HCT116 (cell line): ENCODE measurements at regions not wholly inside any gene's neighbourhood (a gene's known extent, or its start where the extent isn't known, plus 50 kb on each side); places are given as distances from the start of the nearest gene placed in this dataset.

Source experiments
- ATAC-seq: fragments of 200-7000 bp; cut with Tn5 transposase; 2 replicates; pipeline ENCODE4 v1.9.1; 2020; ENCODE audit warnings: mild to moderate bottlenecking, moderate library complexity
- BruUV-seq: library from RNA; stranded (reverse); fragments of 400-500 nt; replicated peaks from 2 replicates; lab custom pipeline; 2021; lab: Mats Ljungman, UMichigan
- CTCF ChIA-PET: fragments of 300-600 bp; sonication (Branson Sonifier 250); formaldehyde crosslinking; loops from one replicate; lab custom pipeline; 2021; ENCODE audit warnings: antibody characterized with exemption; lab: Charles Lee
- POLR2A ChIA-PET: fragments of 300-600, 350-600 bp; sonication (Branson Sonifier 250); formaldehyde crosslinking; loops from one replicate; lab custom pipeline; 2021; ENCODE audit warnings: antibody characterized with exemption; lab: Charles Lee
- RAD21 ChIA-PET, 2 experiments: fragments of 300-600 bp; sonication (Branson Sonifier 250); formaldehyde crosslinking; loops; one replicate each; lab custom pipeline; 2023; ENCODE audit warnings: low total read pairs in 2 of 2; ENCODE audit not compliant: uncharacterized antibody in 2 of 2, unreplicated experiment in 2 of 2, low non-redundant PET in 1 of 2; lab: Charles Lee
- DNase-seq: peaks from one replicate; pipeline ENCODE4 v3.0.0-alpha.2; 2010; ENCODE audit warnings: low read depth, low spot score
- H2AFZ ChIP-seq: fragments of 200-600 bp; shearing (Covaris generic), sonication (generic); 2 replicates; pipeline ENCODE4 v1.6.1; 2017; ENCODE audit warnings: low read depth, mixed run types, mixed read lengths, antibody characterized with exemption, low read length; ENCODE audit not compliant: poor library complexity, severe bottlenecking
- H3K27ac ChIP-seq: 2 replicates; pipeline ENCODE4 v1.5.1; 2012; ENCODE audit warnings: low read depth, low read length
- H3K27me3 ChIP-seq: fragments of 200-600 bp; sonication (generic); 2 replicates; pipeline ENCODE4 v1.6.1; 2016; ENCODE audit warnings: mixed run types, low read length, mixed read lengths; ENCODE audit not compliant: insufficient read depth
- H3K36me3 ChIP-seq, 2 experiments: fragments of 200-500 bp in 1 of 2; fragments of 200-600 bp in 1 of 2; sonication (Bioruptor generic) in 1 of 2; sonication (generic) in 1 of 2; 2 replicates each; pipeline versions ENCODE4 v1.5.1 to v1.6.1; 2014 to 2016; ENCODE audit warnings: low read length in 2 of 2, inconsistent platforms in 1 of 2, mixed read lengths in 1 of 2, mixed run types in 1 of 2; ENCODE audit not compliant: insufficient read depth in 2 of 2, control insufficient read depth in 1 of 2
- H3K4me1 ChIP-seq, 2 experiments: fragments of 200-600 bp in 1 of 2; sonication (generic) in 1 of 2; 2 replicates each; pipeline versions ENCODE4 v1.5.1 to v1.6.1; 2012 to 2017; ENCODE audit warnings: low read length in 2 of 2, inconsistent platforms in 1 of 2, mild to moderate bottlenecking in 1 of 2, mixed read lengths in 1 of 2, mixed run types in 1 of 2, moderate library complexity in 1 of 2; ENCODE audit not compliant: insufficient read depth in 2 of 2, control insufficient read depth in 1 of 2
- H3K4me2 ChIP-seq: fragments of 200-600 bp; sonication (generic); 2 replicates; pipeline ENCODE4 v1.6.1; 2017; ENCODE audit warnings: mixed run types, low read length, mixed read lengths
- H3K4me3 ChIP-seq, 2 experiments: fragments of 200-600 bp in 1 of 2; sonication (generic) in 1 of 2; replicated peaks in 1 of 2; 2 replicates each; pipeline ENCODE4 v1.5.1; 2011 to 2016; ENCODE audit warnings: low read length in 2 of 2, control low read depth in 1 of 2, low read depth in 1 of 2, mild to moderate bottlenecking in 1 of 2, mixed read lengths in 1 of 2, mixed run types in 1 of 2
- H3K79me2 ChIP-seq: fragments of 200-600 bp; sonication (generic); 2 replicates; pipeline ENCODE4 v1.6.1; 2017; ENCODE audit warnings: mild to moderate bottlenecking, mixed run types, low read length, moderate library complexity, mixed read lengths; ENCODE audit not compliant: insufficient read depth
- H3K9ac ChIP-seq: fragments of 200-600 bp; sonication (generic); 2 replicates; pipeline ENCODE4 v1.6.1; 2016; ENCODE audit warnings: low read length, mixed read lengths
- H3K9me2 ChIP-seq: fragments of 200-600 bp; sonication (generic), shearing (Covaris generic); 2 replicates; pipeline ENCODE4 v1.6.1; 2017; ENCODE audit warnings: mixed run types, mild to moderate bottlenecking, moderate library complexity; ENCODE audit not compliant: insufficient read depth
- H3K9me3 ChIP-seq, 2 experiments: fragments of 200-500 bp in 1 of 2; fragments of 200-600 bp in 1 of 2; sonication (Bioruptor generic) in 1 of 2; sonication (generic) in 1 of 2; 2 replicates each; pipeline ENCODE4 v1.6.1; 2014 to 2017; ENCODE audit warnings: low read length in 2 of 2, mixed read lengths in 2 of 2, inconsistent platforms in 1 of 2, low read depth in 1 of 2, mild to moderate bottlenecking in 1 of 2, mixed run types in 1 of 2, moderate library complexity in 1 of 2; ENCODE audit not compliant: control insufficient read depth in 1 of 2, insufficient read depth in 1 of 2
- H4K20me1 ChIP-seq: fragments of 200-600 bp; sonication (generic), shearing (Covaris generic); 2 replicates; pipeline ENCODE4 v1.6.1; 2017; ENCODE audit warnings: mixed run types, mild to moderate bottlenecking, moderate library complexity; ENCODE audit not compliant: insufficient read depth
- ATF3 ChIP-seq: IDR thresholded peaks from 2 replicates; pipeline ENCODE4 v1.6.1; 2012
- CBX3 ChIP-seq: IDR thresholded peaks from 2 replicates; pipeline ENCODE4 v1.6.1; 2012; ENCODE audit warnings: low read depth
- CEBPB ChIP-seq: IDR thresholded peaks from 2 replicates; pipeline ENCODE4 v1.6.1; 2012; ENCODE audit warnings: low read depth
- EGR1 ChIP-seq: IDR thresholded peaks from 2 replicates; pipeline ENCODE4 v1.6.1; 2012; ENCODE audit warnings: low read depth
- ELF1 ChIP-seq: IDR thresholded peaks from 2 replicates; pipeline ENCODE4 v1.6.1; 2012; ENCODE audit warnings: low read depth, borderline replicate concordance
- EZH2 ChIP-seq: fragments of 200-600 bp; sonication (generic); IDR thresholded peaks from 2 replicates; pipeline ENCODE4 v1.6.1; 2017; ENCODE audit warnings: antibody characterized with exemption, mixed run types
- FOSL1 ChIP-seq: IDR thresholded peaks from 2 replicates; pipeline ENCODE4 v1.6.1; 2012; ENCODE audit warnings: low read depth
- REST ChIP-seq: IDR thresholded peaks from 2 replicates; pipeline ENCODE4 v1.6.1; 2012; ENCODE audit warnings: low read depth
- SIN3A ChIP-seq: IDR thresholded peaks from 2 replicates; pipeline ENCODE4 v1.6.1; 2012; ENCODE audit warnings: low read depth
- YY1 ChIP-seq: IDR thresholded peaks from 2 replicates; pipeline ENCODE4 v1.6.1; 2011; ENCODE audit warnings: low read length, low read depth, moderate library complexity, mild to moderate bottlenecking; ENCODE audit not compliant: insufficient replicate concordance; ENCODE audit errors: extremely low read depth
- ZFX ChIP-seq: fragments of 450-650 bp; IDR thresholded peaks from 2 replicates; pipeline ENCODE4 v1.6.1; 2017
- intact Hi-C: fragments of 100-400 bp; cut with micrococcal nuclease; formaldehyde crosslinking; loops from 2 replicates; pipeline ENCODE4 v1.10.0; 2022

GRCh38 chr4:45620808-45621207 is 503.0 kb downstream of the GABRG1 start:
- Histone ChIP-seq H3K27ac (no peak overlapping the region), H3K9me2 (no peaks in the 10 kb centered on the region), H3K4me2 (no peak overlapping the region), H3K4me1 (no peaks in the 10 kb centered on the region), H3K9me3 (peaks cover 10 to 25% of the 10 kb centered on the region in 2 experiments; a peak in 3 of 4 replicates), H2AFZ (no peak overlapping the region), H3K4me3 (no peak overlapping the region), H3K9ac (no peak overlapping the region), H3K79me2 (no peaks in the 10 kb centered on the region), H3K27me3 (no peaks in the 10 kb centered on the region), H4K20me1 (no peaks in the 10 kb centered on the region), H3K36me3 (no peaks in the 10 kb centered on the region)
- ChIA-PET POLR2A (no interaction called here), CTCF (no interaction called here), RAD21 (no interaction called here)
- BruUV-seq, result no TSS peak
- ATAC-seq (no peak), DNase-seq (no peak)
- intact Hi-C loops, result no loop called here
- TF ChIP-seq REST, result no peak
- TF ChIP-seq ZFX, result no peak
- TF ChIP-seq CBX3, result no peak
- no peak for TF ChIP-seq FOSL1
- no peak for TF ChIP-seq CEBPB
- no peak for TF ChIP-seq EZH2
- no peak for TF ChIP-seq SIN3A
- TF ChIP-seq ELF1, result no peak
- no peak for TF ChIP-seq EGR1
- TF ChIP-seq ATF3, result no peak
- no peak for TF ChIP-seq YY1
